Body of pancreas (tissue), 4 donors: ENCODE measurements at regions not wholly inside any gene's neighbourhood (a gene's known extent, or its start where the extent isn't known, plus 50 kb on each side); places are given as distances from the start of the nearest gene placed in this dataset.

Source experiments
- ATAC-seq: fragments of 150-250 bp; one replicate; pipeline ENCODE4 v1.9.1; 2016
- DNase-seq, 4 donors: peaks; one replicate each; pipeline ENCODE4 v3.0.0-alpha.2; 2019
- H3K27ac ChIP-seq, 4 donors: fragments of 200-600 bp; sonication (generic); 1 replicate in 3 of 4; 2 replicates in 1 of 4; pipeline versions ENCODE4 v1.5.1 to v1.6.1; 2016 to 2019; ENCODE audit warnings: mild to moderate bottlenecking in 1 of 4, mixed read lengths in 1 of 4, moderate library complexity in 1 of 4
- H3K27me3 ChIP-seq, 2 donors: fragments of 200-600 bp; sonication (generic); one replicate each; pipeline ENCODE4 v1.6.0; 2016; ENCODE audit warnings: mild to moderate bottlenecking in 1 of 2
- H3K36me3 ChIP-seq, 2 donors: fragments of 200-600 bp; sonication (generic); replicated peaks in 1 of 2; 2 replicates each; pipeline ENCODE4 v1.5.1; 2016; ENCODE audit warnings: low read depth in 2 of 2; ENCODE audit not compliant: insufficient read depth in 1 of 2
- H3K4me1 ChIP-seq: fragments of 200-600 bp; sonication (generic); one replicate; pipeline ENCODE4 v1.6.0; 2016
- H3K4me3 ChIP-seq, 2 donors: fragments of 200-600 bp; sonication (generic); 1 replicate in 1 of 2; 2 replicates in 1 of 2; pipeline ENCODE4 v1.5.1; 2016 to 2019
- H3K9me3 ChIP-seq, 3 donors: fragments of 200-600 bp; sonication (generic); 1 replicate in 2 of 3; 2 replicates in 1 of 3; pipeline ENCODE4 v1.5.1; 2016
- POLR2A ChIP-seq, 3 donors: fragments of 450-650 bp; IDR thresholded peaks; one replicate each; pipeline ENCODE4 v1.6.1; 2016; ENCODE audit warnings: antibody characterized with exemption in 3 of 3, mild to moderate bottlenecking in 2 of 3
- WGBS, 2 donors: methylation state at CpG; one replicate each; pipeline ENCODE4 v1.1.5; 2017; 5-methylcytosine and 5-hydroxymethylcytosine counted together
- intact Hi-C: fragments of 100-400 bp; cut with DNase I; formaldehyde crosslinking; loops from one replicate; pipeline ENCODE4 v1.15.1; 2023
- TF ChIP-seq, protein P1 (sequence below), 7 experiments: fragments of 450-650 bp in 4 of 7; fragments of 200-600 bp in 3 of 7; sonication (generic) in 3 of 7; IDR thresholded peaks; one replicate each; pipeline ENCODE4 v1.5.1; 2016 to 2019; ENCODE audit warnings: antibody characterized with exemption in 7 of 7

DNA sequence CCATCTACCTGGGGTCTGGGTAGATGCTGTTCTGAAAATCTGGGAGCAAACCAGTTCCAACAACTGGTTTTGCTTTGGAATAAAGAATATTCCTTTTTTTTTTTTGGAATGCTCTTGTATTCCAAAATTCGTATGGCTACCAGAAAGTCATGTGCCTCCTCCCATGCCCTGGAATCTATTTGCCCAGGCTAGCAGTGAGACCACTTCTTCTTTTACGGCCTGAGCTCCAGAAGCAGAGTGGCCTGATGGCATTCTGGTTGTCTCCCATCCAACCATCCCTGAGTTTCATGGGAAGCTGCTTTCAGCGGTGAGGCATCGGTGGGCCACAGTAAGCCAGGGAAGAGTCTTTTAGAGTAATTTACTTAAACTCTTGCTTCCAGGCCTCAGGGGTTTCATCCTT lies 113.4 kb upstream of the RAB4A start:
- TF ChIP-seq POLR2A (IDR thresholded peaks at IDR 0.05) = no peak
- TF ChIP-seq, protein P1, sequence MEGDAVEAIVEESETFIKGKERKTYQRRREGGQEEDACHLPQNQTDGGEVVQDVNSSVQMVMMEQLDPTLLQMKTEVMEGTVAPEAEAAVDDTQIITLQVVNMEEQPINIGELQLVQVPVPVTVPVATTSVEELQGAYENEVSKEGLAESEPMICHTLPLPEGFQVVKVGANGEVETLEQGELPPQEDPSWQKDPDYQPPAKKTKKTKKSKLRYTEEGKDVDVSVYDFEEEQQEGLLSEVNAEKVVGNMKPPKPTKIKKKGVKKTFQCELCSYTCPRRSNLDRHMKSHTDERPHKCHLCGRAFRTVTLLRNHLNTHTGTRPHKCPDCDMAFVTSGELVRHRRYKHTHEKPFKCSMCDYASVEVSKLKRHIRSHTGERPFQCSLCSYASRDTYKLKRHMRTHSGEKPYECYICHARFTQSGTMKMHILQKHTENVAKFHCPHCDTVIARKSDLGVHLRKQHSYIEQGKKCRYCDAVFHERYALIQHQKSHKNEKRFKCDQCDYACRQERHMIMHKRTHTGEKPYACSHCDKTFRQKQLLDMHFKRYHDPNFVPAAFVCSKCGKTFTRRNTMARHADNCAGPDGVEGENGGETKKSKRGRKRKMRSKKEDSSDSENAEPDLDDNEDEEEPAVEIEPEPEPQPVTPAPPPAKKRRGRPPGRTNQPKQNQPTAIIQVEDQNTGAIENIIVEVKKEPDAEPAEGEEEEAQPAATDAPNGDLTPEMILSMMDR (IDR thresholded peaks at IDR 0.05) = no peak
- H3K27me3 ChIP-seq = no peaks in the 10 kb centered on the region
- peak overlapping the region in 3 of 4 donors; percentile 11 to 18 (median 15) for H3K27ac ChIP-seq
- H3K4me1 ChIP-seq = peaks cover 9% of the 10 kb centered on the region
- no peak for ATAC-seq
- no peak overlapping the region for H3K4me3 ChIP-seq
- WGBS, 2 donors = 91 to 94% methylated on average over 4 of the region's 4 CpGs
- intact Hi-C loops = no loop called here
- H3K36me3 ChIP-seq = no peaks in the 10 kb centered on the region
- H3K9me3 ChIP-seq = no peaks in the 10 kb centered on the region
- no peak for DNase-seq

DNA sequence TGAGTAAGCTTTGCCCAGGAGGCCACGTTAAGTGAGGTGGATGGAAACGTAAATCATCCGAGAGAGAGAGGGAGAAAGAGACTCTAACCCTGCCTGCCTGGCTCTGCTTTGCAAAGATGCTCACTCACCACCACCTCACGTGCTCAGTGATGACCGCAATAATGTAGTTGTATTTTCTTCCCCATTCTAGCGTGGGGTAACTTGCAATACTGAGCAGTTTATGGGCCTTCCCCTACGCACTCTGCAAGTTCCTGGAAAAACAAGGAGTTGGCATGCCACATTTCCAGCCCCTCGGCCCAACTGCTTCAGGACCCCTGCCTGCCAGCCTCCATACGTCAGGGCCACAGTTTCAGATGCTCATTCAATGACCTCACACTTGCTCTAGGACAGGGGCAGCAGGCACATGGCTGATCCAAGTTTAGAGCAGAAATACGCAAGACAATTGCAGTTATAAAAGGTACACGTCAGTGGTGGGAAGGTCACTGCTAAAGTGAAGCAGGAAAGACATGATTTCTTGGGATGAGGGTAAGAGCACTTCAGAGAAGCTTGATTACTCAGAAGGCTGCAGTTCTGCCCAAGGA lies 112.5 kb upstream of the RAB4A start:
- DNase-seq (peak in 1 of 4 donors; percentile 59), ATAC-seq (no peak)
- intact Hi-C loops = no loop called here
- H3K4me3 ChIP-seq = no peak overlapping the region
- H3K36me3 ChIP-seq = no peaks in the 10 kb centered on the region
- H3K27ac ChIP-seq = peak overlapping the region in 3 of 4 donors; percentile 11 to 18 (median 15)
- no peaks in the 10 kb centered on the region for H3K9me3 ChIP-seq
- H3K4me1 ChIP-seq = peaks cover 9% of the 10 kb centered on the region
- TF ChIP-seq, protein P1 (IDR thresholded peaks at IDR 0.05) = no peak
- no peak for TF ChIP-seq POLR2A (IDR thresholded peaks at IDR 0.05)
- H3K27me3 ChIP-seq = no peaks in the 10 kb centered on the region
- 75 to 80% methylated on average over 11 of the region's 11 CpGs for WGBS, 2 donors

DNA sequence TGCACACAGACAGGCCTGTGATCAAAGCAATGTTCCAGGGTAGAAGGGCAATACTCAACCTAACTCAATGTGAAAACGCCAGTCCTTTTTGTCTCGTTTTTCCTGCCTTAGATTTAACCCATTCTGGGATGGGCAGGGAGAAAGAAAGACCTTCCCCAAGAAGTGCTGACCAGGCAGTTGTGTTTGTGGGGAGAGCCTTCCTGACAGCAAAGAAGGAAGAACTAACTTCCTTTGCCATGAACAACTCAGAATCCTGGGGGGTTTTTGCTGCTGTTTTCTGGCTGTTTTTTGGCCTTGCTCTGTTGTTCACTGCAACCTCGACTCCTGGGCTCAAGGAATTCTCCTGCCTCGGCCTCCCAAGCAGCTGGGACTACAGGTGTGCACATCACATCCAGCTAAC lies 112.0 kb upstream of the RAB4A start:
- TF ChIP-seq POLR2A (IDR thresholded peaks at IDR 0.05) = no peak
- TF ChIP-seq, protein P1 (IDR thresholded peaks at IDR 0.05) = no peak
- H3K4me3 ChIP-seq = no peak overlapping the region
- no peaks in the 10 kb centered on the region for H3K9me3 ChIP-seq
- H3K36me3 ChIP-seq = no peaks in the 10 kb centered on the region
- no peak for DNase-seq
- intact Hi-C loops = no loop called here
- no peaks in the 10 kb centered on the region for H3K27me3 ChIP-seq
- peaks cover 9% of the 10 kb centered on the region for H3K4me1 ChIP-seq
- peak overlapping the region in 1 of 4 donors; percentile 18 for H3K27ac ChIP-seq
- no peak for ATAC-seq
- 54 to 65% methylated on average over 4 of the region's 4 CpGs for WGBS, 2 donors

DNA sequence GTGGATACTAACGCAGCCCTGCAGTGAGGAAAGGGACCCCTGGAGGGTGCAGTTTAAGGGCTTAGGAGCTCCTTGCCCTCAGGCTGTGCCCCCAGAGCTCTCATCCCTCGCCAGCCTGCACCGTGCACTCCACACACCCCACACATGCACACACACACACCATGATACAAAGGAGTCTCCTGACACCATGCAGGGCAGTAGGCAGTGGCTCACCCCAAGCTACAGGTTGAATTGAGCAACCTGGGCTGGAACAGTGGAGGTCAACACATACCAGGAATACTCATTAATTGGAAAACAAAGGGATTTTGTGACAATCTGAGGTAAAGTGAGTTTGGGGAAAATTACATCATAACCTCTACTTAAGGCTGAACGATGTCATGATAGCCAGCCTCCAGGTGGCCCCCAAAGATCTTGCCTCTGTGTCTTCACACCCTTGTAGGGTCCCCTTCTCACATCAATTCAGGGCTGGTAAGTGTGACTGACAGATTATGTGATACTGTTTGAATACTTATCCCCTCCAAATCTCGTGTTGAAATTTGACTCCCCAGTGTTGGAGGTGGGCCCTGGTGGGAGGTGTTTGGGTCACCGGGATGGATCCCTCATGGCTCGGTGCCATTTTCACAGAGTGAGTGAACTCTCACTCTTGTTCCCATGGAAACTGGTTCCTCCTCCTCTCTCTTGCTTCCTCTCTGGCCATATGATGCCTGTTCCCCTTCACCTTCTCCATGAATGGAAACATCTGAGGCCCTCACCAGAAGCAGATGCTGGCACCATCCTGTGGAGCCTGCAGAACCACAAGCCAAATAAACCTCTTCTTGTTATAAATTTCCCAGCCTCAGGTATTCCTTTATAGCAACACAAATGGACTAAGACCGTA lies 111.0 kb upstream of the RAB4A start:
- Histone ChIP-seq H3K4me1 (peaks cover 16% of the 10 kb centered on the region), H3K27ac (no peak overlapping the region), H3K36me3 (no peaks in the 10 kb centered on the region), H3K9me3 (no peaks in the 10 kb centered on the region), H3K27me3 (no peaks in the 10 kb centered on the region), H3K4me3 (no peak overlapping the region)
- intact Hi-C loops = no loop called here
- ATAC-seq (no peak), DNase-seq (no peak)
- TF ChIP-seq, protein P1 (IDR thresholded peaks at IDR 0.05) = no peak
- TF ChIP-seq POLR2A (IDR thresholded peaks at IDR 0.05) = no peak
- WGBS, 2 donors = 73 to 75% methylated on average over 8 of the region's 8 CpGs
